Jurkat, Clone E6-1 (cell line): ENCODE measurements at regions not wholly inside any gene's neighbourhood (a gene's known extent, or its start where the extent isn't known, plus 50 kb on each side); places are given as distances from the start of the nearest gene placed in this dataset.

ENCODE experiments used
- DNase-seq: peaks from one replicate; pipeline ENCODE4 v3.0.0-alpha.2; 2011; ENCODE audit warnings: low read depth, low spot score
- H3K4me3 ChIP-seq: 2 replicates; pipeline ENCODE4 v1.5.1; 2011; ENCODE audit warnings: mild to moderate bottlenecking, low read length, control low read depth, moderate library complexity

DNA sequence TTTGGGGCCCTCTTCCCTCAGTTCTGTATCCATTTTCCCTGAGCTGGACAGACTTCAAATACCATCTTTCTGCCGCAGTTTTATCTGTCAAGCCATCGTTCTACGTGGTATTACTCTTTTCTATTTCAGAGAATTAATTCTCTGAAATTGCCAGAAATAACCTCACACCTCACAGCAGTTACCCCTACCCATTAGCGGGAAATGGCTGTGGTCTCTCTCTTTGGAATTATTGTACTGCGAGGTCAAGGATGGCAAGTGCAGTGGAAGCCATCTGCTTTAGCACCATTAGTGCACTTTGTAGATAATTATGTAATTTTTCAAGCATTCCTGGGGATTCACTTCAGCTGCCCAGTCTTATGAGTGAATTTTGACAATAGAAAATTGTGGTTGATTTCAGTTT lies 147.8 kb upstream of the CDH4 start:
- no peak overlapping the region for H3K4me3 ChIP-seq
- DNase-seq, result no peak

DNA sequence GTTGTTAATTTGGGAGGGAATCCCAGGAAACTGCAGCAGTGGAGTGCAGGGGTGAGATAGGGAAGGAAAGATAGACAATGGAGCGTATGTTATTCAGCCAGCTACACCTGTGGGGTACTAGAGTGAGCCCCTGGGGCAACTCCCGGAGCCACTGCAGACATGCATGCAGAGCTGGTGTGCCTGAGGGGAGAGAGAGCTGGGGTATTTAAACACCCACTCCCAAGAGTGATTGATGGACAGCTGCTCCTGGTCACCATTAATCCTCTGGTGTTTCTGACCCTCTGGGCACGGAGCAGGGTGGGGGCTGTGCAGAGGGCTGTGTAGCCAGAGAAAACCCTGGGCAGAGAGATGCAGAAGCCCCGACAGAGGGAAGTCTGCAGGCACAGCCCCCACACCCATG lies 146.7 kb upstream of the CDH4 start:
- DNase-seq, result no peak
- no peak overlapping the region for H3K4me3 ChIP-seq

DNA sequence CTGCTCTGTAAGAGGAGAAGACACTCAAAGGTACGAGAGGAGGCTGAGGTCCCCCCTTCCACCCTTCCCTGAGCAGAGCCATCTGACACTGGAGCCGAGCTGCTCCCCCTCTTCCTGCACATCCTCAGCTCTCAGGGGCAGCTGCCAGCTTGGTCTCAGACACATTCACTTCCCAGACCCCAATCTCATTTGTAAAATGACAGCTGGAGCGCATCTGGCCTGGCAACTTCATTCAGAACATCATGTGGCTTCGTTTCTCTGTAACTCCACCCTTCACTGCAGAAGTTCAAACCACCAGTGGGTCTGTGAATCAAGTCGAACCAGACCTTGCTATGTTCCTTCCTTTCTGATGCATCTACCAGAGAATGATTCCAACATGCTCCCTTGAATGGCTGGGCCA lies 145.6 kb upstream of the CDH4 start:
- no peak for DNase-seq
- no peak overlapping the region for H3K4me3 ChIP-seq

DNA sequence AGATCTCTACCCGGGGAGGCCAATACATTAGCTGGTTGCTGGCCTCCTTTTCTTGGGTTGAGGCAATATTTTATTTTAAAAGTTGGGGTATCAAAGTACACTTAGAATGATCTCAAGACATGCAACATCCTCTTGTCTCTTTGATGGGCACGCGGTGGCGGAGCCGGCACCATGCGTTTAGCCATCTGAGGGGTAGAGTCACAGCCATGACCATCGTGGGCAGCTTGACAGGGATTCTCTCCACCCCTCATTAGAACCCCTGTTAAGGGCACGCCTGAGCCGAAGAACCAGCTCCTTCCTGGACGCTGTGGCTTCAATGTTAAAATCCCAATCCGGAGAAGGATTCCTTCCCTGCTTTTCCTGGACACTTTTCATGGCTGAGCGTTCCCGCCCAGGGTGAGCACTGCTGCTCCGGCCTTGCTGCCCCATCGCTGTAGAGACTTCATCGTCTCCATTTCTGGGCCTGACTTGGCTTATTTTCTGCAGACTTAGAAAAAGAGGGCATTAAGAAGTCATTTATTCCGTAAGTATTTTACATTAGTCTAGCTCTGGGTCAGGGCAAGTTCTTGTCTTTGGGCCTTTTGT lies 142.7 kb upstream of the CDH4 start:
- no peak overlapping the region for H3K4me3 ChIP-seq
- DNase-seq, result no peak

DNA sequence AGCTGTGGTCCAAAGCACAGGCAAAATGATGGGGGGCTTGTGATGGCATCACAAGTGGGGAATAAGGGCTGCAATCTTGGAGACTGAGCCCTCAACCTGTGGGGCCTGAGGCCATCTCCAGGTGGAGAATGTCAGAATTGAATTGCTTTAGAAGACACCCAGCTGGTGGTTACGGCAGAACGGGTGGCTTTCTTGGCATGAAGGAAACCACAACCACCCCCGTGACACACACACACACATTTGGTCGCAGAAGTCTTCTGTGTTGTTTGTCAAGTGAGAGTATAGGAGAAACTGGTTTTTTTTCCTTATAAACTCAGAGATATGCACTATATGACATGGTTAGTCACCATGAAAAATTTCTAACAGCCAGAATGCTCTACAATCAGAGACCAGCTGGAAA lies 139.5 kb upstream of the CDH4 start:
- DNase-seq, result peak; percentile 91
- H3K4me3 ChIP-seq, result no peak overlapping the region

DNA sequence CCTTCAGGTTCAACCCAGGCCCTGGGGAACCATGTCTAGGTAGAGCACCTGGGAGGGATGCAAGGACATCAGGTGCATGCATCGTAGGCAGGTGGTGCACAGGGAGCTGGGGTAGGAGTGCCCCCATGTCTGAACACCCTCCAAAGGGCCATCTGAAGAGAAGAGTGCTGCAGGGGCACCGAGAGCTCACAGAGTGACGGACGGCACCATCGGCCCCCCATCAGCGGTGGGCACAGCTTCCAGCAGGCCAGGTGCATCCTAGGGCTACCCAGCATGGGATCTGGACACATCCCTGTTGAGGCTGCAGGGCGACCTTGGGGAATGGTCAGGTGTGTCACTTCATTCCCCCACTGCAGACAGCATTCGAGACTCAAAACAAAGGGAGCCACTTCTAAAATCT lies 138.3 kb upstream of the CDH4 start:
- no peak overlapping the region for H3K4me3 ChIP-seq
- no peak for DNase-seq

DNA sequence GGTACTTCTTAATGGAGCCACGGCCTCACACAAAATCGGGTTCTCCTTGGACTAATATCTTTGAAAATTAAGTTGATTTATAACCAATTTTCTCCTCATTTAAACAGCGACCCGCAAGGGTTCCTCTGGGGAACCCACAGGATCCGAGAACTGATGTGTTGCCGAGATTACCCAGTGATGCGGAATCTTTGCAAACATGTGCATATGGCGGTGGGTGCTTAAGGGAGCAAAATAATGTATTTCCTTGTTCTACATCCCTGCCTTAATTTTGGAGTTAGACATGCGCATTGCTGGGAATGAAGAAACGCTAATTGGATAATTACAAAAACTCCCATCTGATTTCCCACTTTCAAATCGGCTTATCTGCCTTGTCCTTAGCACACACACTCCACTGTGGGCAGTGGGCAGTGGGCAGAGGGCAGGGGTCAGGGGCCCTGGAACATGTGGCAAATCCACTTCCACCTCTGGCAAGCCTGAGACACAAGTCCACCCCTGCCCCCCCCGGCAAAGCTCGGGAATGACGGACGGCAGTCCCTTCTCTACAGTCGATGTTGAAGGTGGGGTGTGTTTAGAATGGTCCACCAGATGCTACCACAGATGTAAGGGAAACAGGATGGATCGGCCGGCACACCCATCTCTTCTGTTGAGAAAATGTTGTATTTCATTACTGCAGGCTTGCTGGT lies 137.4 kb upstream of the CDH4 start:
- DNase-seq, result no peak
- no peak overlapping the region for H3K4me3 ChIP-seq

DNA sequence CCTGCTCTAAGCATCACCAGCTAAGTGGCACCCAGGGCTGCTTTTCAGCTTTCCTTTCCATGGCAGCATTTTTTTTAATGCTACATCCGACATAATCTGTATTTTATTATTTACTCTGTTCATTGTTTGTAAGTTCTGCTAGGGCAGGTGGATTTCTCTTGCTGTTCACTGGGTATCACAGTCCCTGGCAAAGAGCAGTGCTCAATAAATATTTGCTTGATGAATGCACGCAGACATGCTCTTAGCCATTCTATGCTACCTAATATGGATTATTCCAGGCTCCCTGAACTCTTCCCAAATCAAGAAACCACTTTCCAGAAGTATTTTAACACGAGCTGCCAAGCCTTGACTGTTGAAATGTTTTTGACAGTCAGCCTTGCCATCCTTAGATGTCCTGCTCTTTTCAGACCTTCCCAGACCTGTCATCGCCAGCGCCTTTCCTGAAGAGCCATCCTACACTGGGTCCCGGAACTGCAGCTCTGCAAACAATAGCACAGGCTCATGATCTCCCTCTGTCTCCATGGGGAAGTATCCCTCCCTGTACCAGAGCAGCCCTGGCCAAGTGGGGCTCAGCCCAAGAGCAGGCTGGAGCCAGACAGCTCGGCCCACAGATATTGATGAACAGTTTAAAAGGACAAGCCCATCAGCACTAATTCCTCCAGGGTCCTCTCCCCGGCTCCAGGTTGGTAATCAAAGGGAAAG lies 136.5 kb upstream of the CDH4 start:
- H3K4me3 ChIP-seq, result no peak overlapping the region
- no peak for DNase-seq

DNA sequence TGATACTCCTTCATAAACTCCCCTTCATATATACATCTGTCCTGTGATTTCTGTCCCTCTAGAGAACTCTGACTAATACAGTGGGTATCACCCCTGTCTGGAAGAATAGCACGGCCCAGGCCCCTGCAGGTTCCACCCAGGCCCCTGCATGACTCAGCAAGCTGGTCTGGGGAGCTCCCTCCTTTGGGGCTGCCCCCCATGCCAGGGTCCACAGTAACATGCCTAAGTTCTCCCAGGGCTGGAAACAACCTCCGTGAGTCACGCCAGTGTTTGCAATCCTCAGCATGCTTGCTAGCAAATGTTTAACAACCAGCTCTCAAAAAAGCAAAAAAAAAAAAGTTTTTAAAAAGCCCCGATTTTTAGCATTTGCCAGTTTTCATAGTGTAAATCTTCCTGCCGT lies 134.3 kb upstream of the CDH4 start:
- no peak for DNase-seq
- no peak overlapping the region for H3K4me3 ChIP-seq

DNA sequence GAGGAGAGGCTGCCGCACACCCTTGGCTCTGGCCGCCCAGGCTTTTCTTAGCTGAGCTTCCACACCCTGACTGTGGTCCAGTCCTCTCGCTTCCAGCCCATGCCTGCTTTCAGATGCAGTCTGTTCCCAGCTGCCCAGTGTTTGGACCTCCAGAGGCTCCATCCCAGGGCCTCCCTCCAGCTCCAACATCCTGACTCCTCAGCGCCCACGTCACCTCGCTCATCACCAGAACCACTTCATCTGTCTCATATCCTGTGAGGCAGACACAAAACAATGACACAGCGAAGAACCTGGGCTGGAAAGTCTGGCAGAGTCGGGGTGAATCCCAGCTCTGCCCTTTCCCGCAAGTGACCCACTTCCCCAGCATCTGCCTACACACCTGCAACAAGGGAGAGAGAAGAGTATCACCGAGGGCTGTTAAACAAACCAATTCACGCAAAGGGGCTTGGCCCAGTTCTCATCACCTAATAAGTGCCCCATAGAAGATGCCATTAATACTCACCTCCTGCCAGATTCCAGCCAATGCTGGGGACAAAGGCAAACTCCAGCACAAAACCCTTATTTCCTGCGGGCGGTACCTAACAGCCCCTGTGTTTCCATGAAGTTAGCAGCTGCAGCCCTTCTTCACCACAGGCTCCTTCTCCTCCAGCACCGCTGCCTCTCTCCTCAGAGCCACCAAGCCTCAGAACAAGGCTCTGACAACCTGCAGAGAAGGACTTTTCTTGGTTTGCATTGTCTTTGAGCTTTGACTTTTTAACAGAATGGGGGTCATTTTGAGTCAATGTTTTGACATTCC lies 133.4 kb upstream of the CDH4 start:
- H3K4me3 ChIP-seq, result no peak overlapping the region
- no peak for DNase-seq

DNA sequence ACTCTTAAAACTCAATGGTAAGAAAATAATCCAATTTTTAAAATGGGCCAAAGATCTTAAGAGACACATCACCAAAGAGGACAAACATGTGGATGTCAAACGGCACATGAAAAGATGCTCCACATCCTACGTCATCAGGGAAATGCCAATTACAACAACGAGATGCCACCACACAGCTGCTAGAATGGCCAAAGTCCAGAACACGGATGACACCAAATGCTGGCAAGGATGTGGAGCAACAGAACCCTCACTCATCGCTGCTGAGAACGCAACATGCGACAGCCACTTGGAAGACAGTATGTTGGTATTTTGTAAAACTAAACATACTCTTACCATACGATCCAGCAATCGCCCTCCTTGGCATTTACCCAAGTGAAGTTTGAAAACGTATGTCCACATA lies 132.8 kb upstream of the CDH4 start:
- H3K4me3 ChIP-seq, result no peak overlapping the region
- no peak for DNase-seq

DNA sequence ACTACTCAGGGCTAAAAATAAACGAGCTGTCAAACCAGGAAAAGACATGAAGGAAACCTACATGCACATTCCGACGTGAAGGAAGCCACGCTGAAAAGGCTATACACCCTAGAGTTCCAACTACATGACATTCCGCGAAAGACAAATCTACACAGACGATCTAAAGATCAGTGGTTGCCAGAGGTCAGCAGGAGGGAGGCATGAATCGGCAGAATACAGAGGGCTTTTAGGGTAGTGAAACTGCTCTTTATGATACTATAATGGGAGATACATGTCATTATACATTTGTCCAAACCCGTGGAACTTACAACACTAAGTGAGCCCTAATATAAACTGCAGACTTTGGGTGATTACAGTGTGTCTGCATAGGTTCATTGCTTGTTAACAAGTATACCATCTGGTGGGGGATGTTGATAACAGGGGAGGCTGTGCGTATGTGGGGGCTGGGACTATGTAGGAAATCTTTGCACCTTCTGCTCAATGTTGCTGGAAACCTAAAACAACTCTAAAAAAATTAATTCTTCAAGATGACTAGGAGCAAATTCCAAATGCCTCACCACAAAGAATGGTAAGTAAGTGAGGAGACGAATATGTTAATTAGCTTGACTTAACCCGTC lies 132.2 kb upstream of the CDH4 start:
- H3K4me3 ChIP-seq, result no peak overlapping the region

DNA sequence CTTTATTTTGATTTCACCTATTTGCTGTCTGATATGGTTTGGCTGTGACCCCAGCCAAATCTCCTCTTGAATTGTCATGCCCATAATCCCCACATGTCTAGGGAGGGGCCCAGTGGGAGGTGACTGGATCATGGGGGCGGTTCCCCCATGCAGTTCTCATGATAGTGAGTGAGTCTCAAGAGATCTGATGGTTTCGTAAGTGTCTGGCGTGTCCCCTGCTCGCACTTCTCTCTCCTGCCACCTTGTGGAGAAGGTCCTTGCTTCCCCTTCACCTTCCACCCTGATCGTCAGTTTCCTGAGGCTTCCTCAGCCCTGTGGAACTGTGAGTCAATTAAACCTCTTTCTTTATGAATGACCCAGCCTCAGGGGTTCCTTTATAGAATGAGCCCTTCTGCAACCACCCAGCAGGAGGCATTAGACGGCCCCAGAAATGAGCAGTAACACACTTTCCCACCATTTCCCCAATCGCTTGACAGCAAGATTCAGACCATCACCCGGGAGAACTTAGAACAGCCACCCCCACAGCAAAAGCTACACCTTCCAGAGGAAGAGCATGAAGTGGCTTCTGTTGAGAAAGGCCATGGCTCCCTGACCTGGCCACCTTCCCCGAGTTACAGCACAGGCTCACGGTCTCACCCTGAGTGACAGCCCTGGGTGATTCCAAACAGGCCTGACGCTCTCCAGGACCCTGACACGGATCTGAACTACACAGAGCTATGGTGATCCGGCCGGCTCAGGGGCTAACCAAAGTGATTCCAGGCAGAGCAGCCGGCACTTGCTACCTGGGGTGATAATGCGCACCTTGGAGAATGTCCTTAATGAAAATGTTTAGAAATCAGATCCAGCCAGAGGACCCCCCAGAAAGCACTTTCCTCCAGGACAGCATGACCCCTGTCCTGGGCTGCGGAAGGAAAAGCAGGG lies 131.2 kb upstream of the CDH4 start:
- H3K4me3 ChIP-seq, result no peak overlapping the region
- DNase-seq, result peak; percentile 82

More for the DNA sequence above, 132.2 kb upstream of the CDH4 start:
- no peak for DNase-seq

DNA sequence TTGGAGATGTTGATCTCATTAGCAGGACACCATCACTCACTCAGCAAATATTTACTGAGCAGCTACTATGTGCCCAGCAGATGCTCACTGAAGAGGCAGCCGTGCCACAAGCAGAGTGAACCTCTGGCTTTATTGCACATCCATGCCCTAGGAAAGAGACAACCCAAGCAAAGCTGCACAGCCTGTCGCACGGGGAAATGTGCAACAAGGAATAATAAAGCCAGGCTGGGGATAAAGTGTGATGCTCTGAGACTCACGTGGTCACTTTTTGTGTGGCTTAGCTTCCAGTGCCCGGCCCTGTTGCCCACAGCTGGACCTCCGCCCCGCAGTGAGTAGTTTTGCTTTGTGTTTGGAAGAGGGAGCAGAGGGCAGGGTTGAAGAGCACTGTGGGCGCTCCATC lies 130.4 kb upstream of the CDH4 start:
- H3K4me3 ChIP-seq, result no peak overlapping the region
- no peak for DNase-seq

DNA sequence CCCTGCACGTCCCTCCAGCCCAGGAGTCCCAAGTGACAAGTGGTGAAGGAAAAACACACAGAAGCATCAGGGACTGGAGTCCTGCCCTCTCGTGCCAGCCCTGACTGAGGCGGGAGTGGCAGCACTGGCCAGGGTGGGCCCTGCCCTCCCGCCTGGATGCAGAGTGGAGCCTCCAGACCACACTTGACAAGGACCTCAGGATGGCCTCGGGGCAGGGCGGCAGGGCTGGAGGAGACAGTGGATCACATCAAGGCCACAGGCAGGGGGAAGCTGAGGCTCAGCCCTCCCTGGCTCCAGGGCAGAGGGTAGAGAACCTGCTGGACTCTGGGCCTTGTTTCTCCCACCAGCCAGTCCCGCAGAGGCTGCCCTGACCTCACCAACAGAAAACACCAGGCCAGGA lies 128.8 kb upstream of the CDH4 start:
- DNase-seq, result no peak
- H3K4me3 ChIP-seq, result no peak overlapping the region

DNA sequence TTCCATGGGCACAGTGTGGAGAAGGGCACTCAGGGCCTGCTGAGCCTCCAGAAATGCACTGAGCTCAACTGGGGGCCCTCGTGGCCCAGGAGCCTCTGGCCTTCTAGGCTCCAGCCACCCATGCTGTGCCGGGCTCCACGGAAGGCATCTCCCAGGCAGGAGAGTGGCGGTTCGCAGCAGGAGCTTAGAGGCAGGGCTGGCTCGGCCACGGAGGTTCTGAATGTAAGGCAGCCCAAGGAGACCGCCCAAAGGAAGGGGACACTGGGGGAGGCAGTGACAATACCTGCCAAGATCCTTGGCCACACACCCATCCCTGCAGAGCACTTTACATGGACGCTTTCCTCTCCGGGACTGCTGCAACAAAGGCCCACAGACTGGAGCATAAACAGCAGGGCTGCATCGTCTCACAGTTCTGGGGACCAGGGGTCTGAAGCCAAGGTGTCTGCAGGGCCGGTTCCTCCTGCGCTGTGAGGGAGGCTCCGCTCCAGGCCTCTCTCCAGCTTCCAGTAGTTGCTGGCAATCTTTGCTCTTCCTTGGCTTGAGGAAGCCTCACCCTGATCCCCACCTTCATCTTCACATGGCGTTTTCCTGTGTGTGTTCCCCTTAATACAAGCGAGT lies 128.2 kb upstream of the CDH4 start:
- no peak overlapping the region for H3K4me3 ChIP-seq
- no peak for DNase-seq

DNA sequence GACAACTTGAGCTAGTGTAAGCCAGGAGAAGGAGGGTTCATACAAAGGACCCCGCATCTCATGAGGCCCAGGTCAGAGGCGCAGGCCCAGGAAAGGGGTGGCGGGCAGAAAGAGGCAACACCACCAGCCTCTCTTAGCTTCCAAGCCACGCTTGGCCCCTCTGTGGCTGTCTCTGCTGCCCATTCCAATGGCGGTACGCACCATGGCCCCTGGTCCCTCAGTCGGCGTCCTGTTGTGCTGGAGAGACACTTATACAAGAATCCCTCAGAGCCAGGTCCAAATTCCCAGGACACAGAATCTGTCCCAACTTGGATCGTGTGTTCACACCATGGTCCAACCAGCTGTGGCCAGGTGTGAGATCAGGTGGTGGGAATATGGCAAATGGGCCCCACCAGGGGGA lies 127.0 kb upstream of the CDH4 start:
- H3K4me3 ChIP-seq, result no peak overlapping the region
- no peak for DNase-seq

DNA sequence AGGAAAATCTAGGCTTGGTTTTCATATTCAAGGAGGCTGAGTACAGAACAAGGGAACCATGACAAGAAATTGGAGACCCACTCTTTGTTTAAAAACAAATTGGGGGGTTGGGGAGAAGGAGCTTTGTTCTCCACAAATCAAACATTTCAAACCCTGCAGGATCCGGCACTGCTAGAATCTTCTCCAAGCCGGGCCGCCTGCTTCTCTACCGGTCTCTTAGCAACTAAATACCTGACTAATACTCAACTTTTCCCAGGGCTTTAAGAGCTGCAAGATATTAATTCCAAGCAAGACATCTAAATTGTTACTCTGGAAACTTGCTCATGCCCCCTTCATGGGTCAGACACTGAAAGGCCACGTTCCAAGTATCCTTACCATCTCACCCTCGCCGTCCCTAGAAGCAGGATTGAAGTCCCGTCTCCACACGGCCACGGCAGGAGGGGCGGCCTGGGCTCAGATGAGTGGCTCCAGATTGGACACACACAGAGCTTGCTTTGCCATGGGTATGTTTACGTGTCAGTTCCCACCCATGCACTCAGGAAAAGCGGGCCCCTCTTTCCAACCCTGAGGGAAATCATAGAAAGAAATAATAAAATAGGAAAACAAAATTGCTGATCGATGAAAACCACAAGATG lies 126.4 kb upstream of the CDH4 start:
- no peak for DNase-seq
- H3K4me3 ChIP-seq, result no peak overlapping the region
